ENCODE measurements at regions not wholly inside any gene's neighbourhood (a gene's known extent, or its start where the extent isn't known, plus 50 kb on each side); places are given as distances from the start of the nearest gene placed in this dataset.

DNA sequence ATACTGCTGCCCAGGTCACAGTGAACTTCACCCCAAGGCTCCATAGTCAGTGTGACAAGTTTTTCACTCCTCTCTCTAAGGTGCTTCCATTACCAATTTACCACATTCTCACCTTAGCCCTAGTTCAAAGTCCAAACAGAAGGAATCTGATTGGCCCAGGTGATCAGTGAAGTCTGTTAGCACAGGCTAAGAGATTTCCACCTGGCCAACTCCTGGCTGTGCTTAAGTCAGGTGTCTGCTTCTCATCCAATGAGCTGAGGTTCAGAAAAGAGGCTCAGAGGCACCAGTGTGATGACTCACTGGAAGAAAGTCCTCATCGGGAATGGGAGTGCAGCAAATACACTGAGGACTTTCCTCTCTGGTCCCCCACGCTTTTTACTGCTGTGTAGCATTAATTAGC lies 164.4 kb upstream of the MGAT5 start:
- no peak for DNase-seq

DNA sequence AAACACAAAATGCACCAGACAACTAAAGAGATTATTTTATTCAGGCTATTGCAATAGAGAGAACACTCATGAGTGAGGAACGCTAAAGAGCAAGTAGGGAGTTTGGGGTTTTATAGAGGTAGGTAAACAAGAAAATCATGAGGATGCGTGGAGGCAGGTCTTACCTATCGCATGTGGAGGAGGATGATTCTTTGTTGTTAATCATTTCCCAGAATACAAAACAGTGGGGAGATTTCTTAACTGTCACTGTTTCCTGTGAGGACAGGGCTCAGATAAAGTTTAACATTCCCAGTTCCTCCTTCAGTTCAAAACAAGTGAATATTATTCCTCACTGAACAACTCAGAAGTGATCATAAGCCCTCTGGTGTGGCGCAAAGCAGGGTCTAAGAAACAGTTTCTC lies 156.1 kb upstream of the MGAT5 start:
- DNase-seq: no peak

DNA sequence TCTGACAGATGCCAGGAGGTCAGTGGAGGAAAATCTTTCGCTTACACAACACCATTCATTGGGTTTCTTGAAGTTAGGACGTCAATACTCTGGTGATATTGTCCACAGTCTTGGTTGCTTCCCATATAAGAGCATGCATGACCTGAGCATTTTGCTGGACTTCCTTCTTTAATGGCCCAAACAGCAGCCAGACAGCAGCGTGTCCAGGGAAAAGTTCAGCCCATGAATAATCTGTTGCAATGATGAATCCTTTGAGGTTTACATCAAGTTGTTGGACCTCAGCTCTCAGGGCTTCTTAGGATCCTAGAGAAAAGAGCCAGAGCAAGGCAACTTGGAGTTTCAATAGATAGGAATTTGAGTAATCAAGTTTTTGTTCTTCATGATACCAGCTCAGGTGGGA lies 155.6 kb upstream of the MGAT5 start:
- no peak for DNase-seq

DNA sequence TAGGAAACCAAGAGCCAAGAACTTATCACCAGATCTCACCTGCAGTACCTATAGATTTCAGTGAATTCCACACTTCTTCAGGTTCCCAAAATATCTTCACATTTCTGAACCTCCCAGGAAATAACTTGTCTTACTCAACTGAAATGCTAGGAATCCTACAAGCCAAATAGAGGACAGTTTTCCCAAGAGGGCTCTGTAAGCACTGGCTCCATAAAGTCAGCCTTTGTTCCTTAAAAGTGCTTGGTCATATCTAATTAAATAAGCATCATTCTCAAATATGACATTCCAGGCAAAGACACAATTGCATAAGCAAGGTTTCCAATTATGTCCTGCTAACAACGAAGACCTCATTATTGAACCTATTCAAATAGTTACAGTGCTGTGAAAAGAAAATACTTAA lies 154.6 kb upstream of the MGAT5 start:
- DNase-seq: no peak

DNA sequence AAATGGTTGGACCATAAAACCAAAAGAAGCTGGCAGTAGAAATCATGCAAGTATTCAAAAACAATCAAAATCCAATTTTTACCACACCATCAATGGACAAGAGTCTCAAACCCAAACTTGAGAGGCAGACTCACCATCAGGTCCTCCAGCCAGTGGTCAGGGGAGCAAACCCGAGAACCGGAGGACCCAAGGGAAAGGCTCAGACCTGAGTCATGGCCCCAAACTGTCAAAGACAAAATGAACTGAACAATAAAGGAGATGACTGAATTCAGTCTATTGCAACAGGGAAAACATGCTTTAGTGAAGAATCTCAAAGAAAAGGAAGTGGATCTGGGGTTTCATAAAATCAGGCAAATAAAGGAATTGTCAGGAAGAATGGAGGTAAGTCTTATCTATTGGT lies 150.7 kb upstream of the MGAT5 start:
- no peak for DNase-seq

DNA sequence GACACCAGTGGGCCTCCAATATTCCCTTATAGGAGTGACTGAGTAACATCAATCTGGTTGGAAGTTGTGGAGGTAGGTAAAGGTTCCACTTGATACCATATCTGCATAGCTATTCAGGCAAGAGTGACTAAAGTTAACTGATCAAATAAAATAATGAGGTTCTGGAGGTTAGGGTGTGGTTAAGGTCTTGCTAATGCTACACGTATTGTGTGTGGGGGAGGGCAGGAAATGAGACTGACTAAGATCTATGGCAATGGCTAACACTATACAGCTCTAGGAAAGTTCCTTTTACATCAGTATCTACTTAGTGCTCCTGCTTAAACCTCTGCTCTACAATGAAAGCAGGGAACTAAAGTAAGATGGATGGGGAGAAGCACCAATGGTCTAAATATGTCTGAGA lies 149.1 kb upstream of the MGAT5 start:
- no peak for DNase-seq

DNA sequence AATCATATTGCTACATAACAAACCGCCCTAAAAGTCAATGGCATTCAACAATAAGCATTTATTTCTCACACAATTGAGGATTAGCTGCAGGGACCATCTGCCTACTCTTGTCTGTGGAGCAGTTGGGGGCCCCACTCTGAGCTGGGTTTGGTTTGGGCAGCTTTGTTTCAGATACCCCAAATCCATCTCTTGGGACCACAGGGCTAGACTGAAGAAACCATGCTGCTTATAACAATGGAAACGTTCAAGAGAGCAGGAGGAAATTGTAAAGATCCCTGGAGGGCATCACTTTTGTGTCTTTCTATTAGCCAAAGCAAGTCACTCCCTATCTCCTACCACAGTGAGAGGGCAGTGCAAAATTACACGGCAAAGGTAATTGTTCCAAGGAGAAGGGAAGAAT lies 146.5 kb upstream of the MGAT5 start:
- DNase-seq: no peak

DNA sequence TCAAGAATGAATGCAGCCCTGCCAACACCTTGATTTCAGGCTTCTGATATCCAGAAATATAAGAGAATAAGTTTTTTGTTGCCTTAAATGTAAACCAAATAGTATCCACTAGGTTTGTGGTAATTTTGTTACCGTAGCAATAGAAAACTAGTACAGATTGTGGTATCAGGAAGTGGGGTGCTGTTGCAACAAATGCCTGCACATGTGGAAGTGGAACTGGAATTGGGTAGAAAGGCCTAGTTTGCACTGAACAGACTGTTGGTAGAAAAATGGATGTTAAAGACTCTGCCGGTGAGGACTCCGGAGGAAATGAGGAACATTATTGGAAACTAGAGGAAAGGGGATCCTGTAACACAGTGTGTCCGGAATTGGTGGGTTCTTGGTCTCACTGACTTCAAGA lies 145.8 kb upstream of the MGAT5 start:
- DNase-seq: no peak

DNA sequence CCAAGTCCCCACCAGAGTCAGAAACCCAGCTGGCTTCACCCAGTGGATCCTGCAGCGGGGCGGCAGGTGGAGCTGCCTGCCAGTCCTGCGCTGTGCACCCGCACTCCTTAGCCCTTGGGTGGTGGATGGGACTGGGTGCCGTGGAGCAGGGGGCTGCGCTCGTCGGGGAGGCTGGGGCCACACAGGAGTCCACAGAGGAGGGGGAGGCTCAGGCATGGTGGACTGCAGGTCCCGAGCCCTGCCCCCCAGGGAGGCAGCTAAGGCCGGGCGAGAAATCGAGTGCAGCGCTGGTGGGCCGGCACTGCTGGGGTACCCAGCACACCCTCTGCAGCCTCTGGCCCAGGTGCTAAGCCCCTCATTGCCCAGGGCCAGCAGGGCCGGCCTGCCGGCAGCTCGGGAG lies 144.6 kb upstream of the MGAT5 start:
- DNase-seq: no peak

DNA sequence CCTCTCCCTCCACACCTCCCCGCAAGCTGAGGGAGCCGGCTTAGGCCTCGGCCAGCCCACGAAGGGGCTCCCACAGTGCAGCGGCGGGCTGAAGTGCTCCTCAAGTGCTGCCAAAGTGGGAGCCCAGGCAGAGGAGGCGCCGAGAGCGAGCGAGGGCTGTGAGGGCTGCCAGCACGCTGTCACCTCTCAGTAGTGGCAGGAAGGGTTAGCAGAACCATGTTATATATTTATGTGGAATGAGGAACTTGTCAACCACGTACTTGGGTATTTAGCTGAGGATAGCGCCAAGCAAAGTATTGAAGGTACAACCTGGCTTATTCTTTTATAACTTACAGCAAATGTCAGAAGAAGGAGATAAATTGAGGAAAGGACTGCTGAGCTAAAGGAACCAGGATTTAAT lies 144.1 kb upstream of the MGAT5 start:
- DNase-seq: no peak

DNA sequence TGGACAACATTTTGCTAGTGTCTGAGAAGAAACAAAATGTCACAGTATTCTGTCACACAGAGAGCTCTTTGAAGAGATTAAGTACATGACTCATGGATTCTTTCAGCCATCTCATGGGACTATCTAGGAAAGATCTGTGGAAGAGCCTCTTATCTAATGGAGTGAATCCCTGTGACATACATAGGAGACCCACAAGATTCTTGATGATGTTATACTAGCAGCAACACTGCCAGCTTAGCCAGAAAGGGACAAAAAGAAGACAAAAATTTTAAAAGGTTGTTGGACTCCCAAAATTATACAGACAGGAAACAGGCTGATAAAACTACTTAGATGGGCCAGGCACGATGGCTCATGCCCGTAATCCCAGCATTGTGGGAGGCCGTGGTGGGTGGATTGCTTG lies 143.3 kb upstream of the MGAT5 start:
- no peak for DNase-seq

DNA sequence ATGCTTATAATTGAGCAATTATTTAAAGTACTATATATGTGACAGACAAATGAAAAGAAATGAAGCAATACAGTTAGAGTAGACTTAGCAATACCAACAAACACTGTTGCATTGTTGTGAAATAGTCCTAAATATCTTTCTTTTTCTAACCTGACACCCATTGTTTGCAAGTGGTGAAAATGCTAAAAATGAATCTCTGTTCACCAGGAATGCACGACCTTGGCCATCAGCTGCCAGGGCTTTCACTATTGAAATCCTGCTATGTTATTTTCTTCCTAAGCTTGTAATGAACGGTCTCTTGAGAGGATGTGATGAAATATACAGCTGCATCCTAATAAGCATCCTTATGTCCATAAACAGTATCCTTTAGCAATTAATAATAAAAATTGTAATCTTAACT lies 136.2 kb upstream of the MGAT5 start:
- DNase-seq: no peak

DNA sequence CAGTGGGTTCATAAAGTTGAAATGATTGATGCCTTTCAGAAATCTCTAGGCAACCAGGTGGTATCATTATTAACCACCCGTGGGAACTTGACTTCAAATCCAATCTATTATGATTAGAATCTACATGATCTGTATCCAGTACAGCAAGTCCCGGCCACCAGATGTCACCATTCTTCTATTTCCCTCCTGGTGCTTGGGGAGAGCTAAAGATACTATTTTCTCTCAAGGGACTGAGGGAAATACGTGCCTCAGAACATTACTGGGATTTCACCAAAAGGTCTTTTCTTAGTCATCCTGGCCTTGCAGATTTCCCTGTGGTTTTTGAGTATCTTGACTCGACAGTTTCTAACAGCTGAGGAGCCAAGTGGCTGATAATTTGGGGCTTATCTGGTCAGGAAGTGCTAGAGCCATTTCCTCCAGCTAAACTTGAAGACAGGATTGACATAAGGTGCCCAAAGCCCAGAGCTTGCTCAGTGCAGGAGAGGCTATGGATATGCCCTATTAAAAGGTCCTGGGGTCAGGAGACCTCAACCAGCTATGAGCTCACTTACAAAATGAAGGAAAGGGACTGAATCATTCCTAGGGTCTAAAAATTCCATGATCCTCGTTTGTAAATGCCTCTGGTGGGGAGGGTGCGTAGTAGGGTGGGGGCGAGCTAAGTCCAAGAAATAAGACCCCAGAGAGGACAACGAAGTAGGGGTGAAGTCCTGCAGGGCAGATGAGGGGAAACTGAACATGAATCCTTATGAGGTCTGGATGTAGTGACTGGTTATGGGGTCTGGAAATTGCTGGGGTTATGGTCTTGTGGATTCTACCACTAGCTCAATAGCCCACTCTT lies 135.4 kb upstream of the MGAT5 start:
- peak; percentile 67 for DNase-seq

DNA sequence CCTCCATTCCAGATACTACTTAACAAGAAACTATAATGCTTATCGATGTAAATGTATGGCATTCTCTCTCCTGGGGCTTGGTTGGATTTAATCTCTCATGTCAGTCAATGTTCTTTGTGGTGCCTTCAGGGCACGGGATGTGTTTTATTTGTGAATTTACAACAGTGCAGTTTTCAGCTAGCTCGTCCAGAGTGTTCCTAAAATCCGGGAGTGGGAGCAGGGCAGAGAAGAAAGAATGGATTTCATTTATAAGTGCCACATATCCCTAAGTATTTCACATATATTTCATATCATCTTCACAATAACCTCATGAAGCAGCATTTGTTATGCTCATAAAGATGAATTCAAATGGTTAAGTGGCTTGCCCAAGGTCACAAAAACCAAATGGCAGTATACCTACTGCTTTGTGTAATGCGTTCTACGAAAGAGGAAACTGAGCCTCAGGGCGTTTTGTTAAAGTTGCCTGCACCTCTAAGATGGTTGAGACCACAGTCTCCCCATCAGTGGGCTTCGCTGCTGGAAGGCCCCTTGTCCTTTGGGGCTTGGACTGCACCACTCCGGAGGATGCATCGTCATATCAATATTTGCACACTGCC lies 134.7 kb upstream of the MGAT5 start:
- no peak for DNase-seq

DNA sequence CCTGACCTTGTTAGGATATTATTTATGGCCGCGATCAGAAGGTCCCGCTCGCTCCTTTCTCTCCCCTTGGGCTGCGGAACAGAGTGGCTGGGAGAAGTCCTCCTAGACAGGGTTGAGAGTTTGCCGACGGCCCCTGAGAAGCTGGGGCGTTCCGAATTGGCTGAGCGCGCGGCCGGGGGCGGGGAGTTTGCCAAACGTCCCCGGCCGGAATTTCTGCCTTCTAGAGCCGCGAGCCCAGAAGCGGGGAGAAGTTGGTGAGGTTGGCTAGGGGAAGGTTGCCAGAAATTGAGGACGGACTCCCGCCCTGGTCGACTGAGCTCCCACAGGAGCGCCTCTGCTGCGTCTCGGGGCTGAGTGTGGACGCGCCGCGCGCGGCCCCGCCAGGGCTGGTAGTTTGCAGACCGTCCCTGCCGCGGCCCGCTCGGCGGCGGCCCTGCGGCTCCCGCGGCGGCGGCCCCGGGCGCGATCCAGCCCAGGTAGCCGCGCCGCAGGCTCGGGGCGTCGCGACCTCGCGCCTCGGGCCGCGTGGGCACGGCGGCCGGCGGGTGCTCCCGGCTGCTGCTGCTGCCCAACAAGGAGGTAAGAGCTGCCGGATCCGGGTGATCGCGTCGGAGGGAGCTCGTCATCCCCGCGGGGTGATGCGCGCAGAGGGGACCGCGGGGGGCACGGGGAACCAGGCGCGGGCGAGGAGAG lies 134.0 kb upstream of the MGAT5 start:
- DNase-seq: peak; percentile 21

DNA sequence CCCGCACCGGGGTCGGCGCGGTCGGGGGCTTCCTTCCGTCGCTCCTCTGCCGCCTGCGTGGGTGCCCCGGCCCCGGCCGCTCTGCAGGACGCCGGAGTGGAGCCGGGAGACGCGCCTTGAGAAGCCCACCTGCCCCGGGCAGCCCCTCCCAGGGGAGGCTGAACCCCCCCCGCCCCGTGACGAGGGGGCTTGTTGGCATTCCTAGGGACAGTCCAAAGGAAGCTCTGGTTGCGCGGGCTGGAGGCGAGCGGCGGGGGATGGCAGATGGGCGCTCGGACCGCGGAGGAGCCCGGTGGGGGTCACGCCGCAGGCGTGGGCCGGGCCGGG lies 133.5 kb upstream of the MGAT5 start:
- no peak for DNase-seq

DNA sequence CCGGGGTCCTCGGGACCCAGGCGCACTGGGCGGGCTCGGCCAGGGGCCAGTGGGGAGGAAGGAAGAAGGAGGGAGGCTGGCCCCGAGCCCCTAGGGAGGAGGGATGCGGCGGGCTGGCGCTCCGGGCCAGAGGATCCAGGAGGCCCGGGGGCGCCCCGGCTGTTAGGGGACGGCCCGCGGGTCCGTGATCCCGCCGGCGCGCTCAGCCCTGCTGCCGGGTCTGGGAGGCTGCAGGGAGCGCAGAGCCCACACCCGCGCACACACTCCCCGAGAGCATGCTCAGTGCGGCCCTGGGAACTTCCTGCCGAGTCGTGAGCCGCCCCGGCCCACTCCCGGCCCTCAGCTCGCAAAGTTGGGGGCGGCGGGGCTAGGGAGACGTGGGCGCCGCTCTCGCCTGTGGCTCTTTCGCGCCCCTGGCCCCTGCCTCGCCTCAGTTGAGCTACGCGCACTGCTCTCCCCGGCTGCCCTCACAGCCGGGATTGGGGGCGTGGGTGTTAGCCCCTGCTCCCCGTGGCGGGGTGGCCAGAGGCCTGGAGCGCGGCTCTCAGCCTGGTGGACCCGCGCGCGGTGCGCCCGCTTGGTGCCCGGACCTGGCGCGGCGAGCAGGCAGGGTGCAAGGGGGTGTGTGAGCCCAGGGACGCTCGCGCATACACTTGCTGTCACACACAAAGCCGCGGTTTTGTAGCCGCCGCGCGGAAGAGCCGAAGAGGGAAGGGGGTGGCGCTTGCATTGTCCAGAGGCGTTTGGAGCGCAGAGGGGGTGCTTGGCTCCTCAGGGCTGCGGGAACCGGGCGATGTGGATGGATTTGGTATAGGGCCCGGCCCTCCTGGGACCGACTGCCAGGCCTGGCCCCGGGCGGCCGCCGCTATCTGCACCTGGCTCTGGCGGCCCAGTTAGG lies 132.9 kb upstream of the MGAT5 start:
- DNase-seq: no peak

DNA sequence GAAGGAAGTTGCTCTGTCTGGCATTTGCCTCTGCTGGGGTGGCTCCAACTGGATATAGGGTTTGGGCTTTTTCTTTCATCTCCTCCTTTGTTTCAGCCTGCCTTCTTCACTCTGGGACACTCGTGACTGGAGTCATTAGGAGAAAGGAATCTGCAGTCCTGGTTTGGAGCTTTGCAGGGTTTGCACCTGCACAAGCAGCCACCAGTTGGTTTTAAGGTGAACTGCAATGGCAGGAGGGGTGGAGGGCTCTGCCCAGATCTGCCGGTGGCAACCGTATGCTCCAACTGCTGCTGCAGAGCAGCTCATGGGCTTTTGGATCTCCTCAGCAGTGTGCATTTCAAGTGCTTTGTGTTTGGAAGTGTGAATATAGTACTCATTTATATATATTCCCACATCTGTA lies 131.3 kb upstream of the MGAT5 start:
- no peak for DNase-seq

DNA sequence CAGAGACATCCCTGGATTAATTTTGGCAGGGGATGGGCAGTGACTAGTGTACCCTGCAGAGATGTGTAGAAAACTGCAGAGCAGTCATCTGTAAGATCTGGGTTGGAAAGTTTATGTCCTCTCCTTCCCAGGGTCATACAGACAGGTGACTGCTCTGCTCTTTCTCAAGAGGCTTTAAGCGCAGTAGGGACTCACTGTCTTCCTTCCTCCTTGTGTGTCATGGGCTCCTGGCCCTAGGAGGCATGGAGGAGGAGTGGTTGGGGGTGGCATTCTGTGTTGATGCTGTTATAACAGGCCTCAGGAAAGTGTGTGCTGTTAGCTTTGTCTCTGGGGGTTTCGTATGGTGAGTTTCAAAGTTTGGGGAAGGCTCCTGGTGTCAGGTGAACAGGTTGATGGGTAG lies 130.5 kb upstream of the MGAT5 start:
- DNase-seq: no peak

DNA sequence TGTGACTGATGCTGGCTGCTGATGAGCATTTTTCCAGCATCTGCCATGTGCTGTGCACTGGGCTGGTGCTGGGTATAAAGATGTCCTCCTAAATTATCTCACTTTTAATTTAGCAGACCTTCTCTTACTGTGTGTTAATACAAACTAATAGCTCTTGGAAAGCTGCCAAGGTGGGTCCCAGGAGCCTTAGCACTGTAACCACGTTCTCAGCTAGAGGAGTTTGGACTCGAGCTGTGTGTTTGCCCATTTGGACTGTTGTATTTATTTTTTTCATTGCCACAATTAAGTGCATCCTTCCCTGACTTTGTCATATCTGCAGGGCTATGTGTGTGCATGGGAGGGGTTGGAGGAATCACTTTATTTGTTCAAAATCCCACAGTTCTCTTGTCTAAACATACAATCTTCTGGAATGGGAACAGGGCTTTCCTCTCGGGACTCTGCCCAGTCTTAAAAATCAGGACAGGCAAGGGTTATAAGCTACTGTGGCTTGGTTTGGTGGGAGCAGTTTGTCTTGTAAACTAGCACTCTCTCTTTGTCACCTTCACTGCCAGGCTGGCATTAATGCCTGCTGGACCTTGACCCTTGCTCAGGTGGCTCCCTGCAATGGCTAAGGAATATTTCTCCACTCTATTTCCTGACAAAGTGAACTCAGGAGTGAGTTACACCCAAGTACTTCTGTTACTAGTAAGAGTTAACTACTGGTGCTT lies 129.7 kb upstream of the MGAT5 start:
- DNase-seq: no peak

DNA sequence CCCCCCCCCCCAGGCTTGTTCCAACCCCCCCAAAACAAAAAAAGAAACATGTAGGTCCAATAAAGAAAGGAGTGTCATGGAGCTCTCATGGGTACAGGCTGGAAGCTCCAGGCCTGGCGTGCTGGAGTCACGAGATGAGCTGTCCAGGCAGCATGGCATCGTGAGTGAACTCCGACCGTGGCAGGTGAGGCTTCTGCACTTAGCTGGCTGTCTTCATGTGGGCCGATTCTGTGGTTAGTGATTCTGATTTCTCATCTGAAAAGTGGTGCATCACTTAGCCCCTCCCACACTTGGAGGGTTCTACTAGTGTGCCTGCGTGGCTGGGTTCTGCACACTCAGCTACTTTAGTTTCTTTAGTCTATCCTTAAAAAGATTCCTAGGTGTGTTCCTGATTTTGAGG lies 126.4 kb upstream of the MGAT5 start:
- DNase-seq: no peak

DNA sequence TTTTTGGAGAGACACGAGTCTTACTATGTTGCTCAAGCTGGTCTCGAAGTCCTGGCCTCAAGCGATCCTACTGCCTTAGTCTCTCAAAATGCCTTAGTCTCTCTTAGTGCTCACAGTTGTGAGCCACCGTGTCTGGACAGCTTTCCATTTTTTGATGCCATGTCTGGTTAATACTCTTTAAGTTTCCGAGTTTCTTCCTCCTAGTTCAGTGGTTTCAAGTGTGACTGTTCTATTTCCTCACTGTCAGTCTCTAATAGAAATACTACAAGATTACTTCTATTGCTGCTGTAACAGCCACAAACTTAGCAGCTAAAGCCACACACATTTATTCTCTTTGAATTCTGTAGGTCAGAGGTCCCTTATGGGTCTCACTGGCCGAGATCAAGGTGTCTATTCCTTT lies 125.1 kb upstream of the MGAT5 start:
- no peak for DNase-seq

All from NCI-H2081 treated with DMSO at 0.1 percent for 48 hours (cell line).